Activated naive CD8-positive, alpha-beta T cell treated with anti-CD3 and anti-CD28 coated beads, Interleukin-2, amount 50 U/mL, for 24 hours (primary cell): ENCODE measurements at regions not wholly inside any gene's neighbourhood (a gene's known extent, or its start where the extent isn't known, plus 50 kb on each side); places are given as distances from the start of the nearest gene placed in this dataset.
"Not testable (repeated sequence)": the region's sequence is repeated elsewhere in the genome, so short reads cannot be mapped to it uniquely, and the experiment has no call there.

ENCODE experiments used
- ATAC-seq: fragments of 150-1000 bp; cut with Tn5 transposase; one replicate; pipeline ENCODE4 v1.10.0; 2021
- DNase-seq: peaks from one replicate; pipeline ENCODE4 v3.0.0; 2021
- H3K27ac Mint-ChIP-seq: one replicate; pipeline ENCODE4 v1.8.0; 2021; ENCODE audit warnings: mild to moderate bottlenecking, mixed read lengths
- H3K27me3 Mint-ChIP-seq: one replicate; pipeline ENCODE4 v1.8.0; 2021; ENCODE audit warnings: mixed read lengths
- H3K36me3 Mint-ChIP-seq: one replicate; pipeline ENCODE4 v1.8.0; 2021; ENCODE audit warnings: low read depth, mixed read lengths
- H3K4me1 Mint-ChIP-seq: one replicate; pipeline ENCODE4 v1.8.0; 2021; ENCODE audit warnings: mixed read lengths
- H3K4me3 Mint-ChIP-seq: one replicate; pipeline ENCODE4 v1.8.0; 2021; ENCODE audit warnings: mild to moderate bottlenecking, moderate library complexity, mixed read lengths
- H3K9me3 Mint-ChIP-seq: one replicate; pipeline ENCODE4 v1.8.0; 2021; ENCODE audit warnings: mixed read lengths

GRCh38 chr3:103297502-103297901 is 862.7 kb downstream of the ZPLD1 start:
- not testable (repeated sequence) for H3K4me3 Mint-ChIP-seq, H3K27ac Mint-ChIP-seq, H3K9me3 Mint-ChIP-seq, H3K27me3 Mint-ChIP-seq, DNase-seq, H3K36me3 Mint-ChIP-seq, H3K4me1 Mint-ChIP-seq, ATAC-seq

DNA sequence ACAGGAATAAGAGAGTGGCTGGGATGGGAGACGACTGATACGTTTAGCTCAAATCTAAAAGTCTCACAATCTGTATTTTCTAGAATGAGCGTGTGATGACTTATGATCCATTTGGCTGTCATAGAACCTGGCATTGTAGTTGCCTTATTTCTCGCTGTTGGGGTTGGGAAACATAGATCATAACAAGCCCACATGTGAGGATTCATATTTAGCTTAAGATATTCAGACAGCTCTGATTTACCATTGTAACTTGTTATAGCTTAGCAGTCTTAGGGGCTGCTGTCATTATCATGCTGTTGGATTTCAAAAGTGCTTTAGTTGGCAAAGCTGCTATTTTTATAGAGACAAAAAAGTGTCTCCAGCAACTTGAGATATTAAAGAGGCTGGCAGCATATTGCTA is 871.3 kb downstream of the ZPLD1 start:
- Mint-ChIP-seq H3K4me3 (no peak overlapping the region), H3K36me3 (no peaks in the 10 kb centered on the region), H3K9me3 (peaks cover 9% of the 10 kb centered on the region), H3K27ac (no peak overlapping the region), H3K27me3 (no peaks in the 10 kb centered on the region), H3K4me1 (no peaks in the 10 kb centered on the region)
- DNase-seq (no peak), ATAC-seq (no peak)

DNA sequence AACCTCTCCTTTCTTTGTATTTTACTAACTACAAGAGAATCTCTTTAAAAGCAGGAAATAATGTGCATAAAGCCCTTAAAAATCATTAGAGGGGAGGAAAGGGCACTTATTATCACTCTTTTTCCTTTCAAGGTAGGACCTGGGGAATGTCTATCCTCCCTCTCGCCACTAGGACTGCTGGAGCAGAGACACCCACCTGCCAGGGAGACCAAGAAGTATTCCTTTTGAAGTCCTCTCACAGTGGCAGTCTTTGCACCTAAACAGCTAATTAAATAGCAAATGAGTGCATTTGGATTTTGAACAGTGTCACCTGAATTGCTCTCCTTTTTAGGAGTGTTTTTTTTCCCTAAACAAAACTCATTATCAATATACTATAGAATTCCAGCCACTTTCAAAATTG is 874.1 kb downstream of the ZPLD1 start:
- no peak overlapping the region for H3K4me3 Mint-ChIP-seq
- H3K27ac Mint-ChIP-seq = no peak overlapping the region
- no peaks in the 10 kb centered on the region for H3K4me1 Mint-ChIP-seq
- ATAC-seq = no peak
- H3K27me3 Mint-ChIP-seq = no peaks in the 10 kb centered on the region
- no peaks in the 10 kb centered on the region for H3K36me3 Mint-ChIP-seq
- H3K9me3 Mint-ChIP-seq = peaks cover 3% of the 10 kb centered on the region
- DNase-seq = no peak

DNA sequence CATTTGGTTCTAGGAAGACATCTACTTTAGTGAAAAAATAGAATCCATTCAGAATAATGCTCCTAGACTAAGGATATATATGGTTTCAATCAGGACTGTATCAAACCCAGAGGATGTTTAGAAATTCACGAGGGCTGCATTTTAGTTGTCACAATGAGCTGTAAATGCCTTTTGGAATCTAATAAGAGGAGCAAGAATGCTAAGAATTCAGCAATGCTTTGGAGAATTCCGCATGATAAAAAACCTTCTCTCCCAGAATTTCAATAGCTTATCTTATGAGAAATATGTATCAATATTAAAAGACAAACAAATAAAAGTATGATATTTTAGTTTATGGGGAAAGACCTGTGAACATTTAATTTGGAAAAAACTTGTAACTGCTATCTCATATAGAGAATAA is 885.1 kb downstream of the ZPLD1 start:
- Mint-ChIP-seq H3K27me3 (no peaks in the 10 kb centered on the region), H3K9me3 (no peaks in the 10 kb centered on the region), H3K36me3 (no peaks in the 10 kb centered on the region), H3K4me3 (no peak overlapping the region), H3K4me1 (no peaks in the 10 kb centered on the region), H3K27ac (no peak overlapping the region)
- DNase-seq (no peak), ATAC-seq (no peak)

DNA sequence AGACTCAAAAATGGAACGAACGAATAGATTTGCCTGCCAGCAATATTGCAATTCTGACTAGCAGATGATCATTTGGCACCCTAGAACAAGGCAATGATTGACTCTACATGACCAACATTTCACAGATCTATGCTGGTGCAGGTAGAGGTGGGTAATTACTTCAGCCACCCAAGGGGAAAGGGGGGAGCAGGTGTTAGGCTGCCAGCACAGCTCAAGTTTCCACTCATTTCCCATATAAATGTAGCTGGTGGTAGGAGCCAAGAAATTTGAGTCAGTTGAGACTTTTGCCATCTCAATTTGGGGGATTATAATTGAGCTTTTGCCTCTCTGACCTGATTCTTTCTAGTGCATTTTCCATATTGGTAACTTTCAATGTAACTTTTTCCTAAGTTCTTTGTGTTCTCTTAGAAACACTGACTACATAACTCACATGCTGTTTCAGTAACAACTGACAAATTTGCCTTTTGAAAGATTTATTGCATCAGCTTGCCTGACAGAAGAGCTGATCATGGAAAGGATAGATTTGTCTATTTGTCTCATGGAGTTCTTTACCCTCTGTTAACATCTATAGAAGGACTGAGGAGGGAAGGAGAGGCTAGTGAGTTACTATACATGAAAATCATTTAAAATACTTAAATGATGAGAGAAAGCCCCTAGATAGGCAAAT is 902.5 kb downstream of the ZPLD1 start:
- DNase-seq (no peak), ATAC-seq (no peak)
- H3K27me3 Mint-ChIP-seq = no peaks in the 10 kb centered on the region
- H3K4me3 Mint-ChIP-seq = no peak overlapping the region
- no peak overlapping the region for H3K27ac Mint-ChIP-seq
- H3K4me1 Mint-ChIP-seq = no peaks in the 10 kb centered on the region
- H3K36me3 Mint-ChIP-seq = no peaks in the 10 kb centered on the region
- no peaks in the 10 kb centered on the region for H3K9me3 Mint-ChIP-seq

- H3K4me3 Mint-ChIP-seq = no peak overlapping the region
- no peaks in the 10 kb centered on the region for H3K9me3 Mint-ChIP-seq
- no peaks in the 10 kb centered on the region for H3K36me3 Mint-ChIP-seq
- ATAC-seq (no peak), DNase-seq (no peak)
- H3K4me1 Mint-ChIP-seq = no peaks in the 10 kb centered on the region
- H3K27ac Mint-ChIP-seq = no peak overlapping the region
- no peaks in the 10 kb centered on the region for H3K27me3 Mint-ChIP-seq
Measured at GRCh38 chr3:103341078-103341606, 906.3 kb downstream of the ZPLD1 start.

DNA sequence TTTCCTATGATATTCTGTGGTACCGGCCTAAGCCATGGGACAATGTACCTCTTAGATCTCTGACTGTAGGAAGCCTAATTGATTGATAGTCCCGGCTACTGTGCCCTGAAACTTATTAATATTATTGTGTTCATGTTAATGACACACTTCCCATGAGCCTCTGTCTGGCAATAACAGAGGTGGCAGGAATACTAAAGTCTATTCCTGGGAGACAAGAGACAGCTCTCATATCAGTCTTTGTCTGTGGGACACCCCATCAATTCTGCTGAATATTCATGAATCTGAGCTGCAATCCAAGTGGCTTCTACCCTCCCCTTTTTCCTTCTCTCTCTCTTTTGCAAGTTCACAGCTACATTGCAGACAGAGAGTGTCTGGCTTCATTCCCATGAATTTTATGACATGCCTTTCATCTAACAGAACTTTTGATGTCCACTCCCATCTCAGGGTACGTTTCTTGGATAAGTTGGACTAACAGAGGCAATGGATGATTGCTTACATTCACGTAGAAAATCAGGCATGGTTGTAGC is 907.5 kb downstream of the ZPLD1 start:
- Mint-ChIP-seq H3K36me3 (no peaks in the 10 kb centered on the region), H3K4me3 (no peak overlapping the region), H3K27me3 (no peaks in the 10 kb centered on the region), H3K9me3 (no peaks in the 10 kb centered on the region), H3K27ac (no peak overlapping the region), H3K4me1 (no peaks in the 10 kb centered on the region)
- no peak for DNase-seq
- no peak for ATAC-seq

- H3K4me1 Mint-ChIP-seq = no peaks in the 10 kb centered on the region
- no peak for ATAC-seq
- no peak overlapping the region for H3K4me3 Mint-ChIP-seq
Measured at GRCh38 chr3:103349760-103350159, 914.9 kb downstream of the ZPLD1 start.

DNA sequence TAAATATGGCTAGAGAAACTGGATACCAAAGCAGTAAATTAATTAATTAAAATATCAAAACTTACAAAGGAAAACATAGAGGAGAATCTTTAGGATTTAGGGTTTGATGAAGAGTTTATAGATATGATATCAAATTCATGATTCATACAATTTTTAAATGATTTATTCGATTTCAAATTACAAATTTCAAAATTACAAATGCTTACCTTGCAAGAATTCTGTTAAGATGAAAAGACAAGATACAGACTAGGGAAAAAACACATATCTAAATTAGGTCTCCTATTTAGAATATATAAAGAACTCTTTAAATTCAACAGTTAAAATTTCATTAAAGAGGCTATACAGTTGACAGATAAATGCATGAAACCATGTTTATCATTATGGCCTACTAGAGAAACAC is 930.7 kb downstream of the ZPLD1 start:
- H3K36me3 Mint-ChIP-seq = no peaks in the 10 kb centered on the region

More at GRCh38 chr3:103349760-103350159, 914.9 kb downstream of the ZPLD1 start:
- DNase-seq = no peak
- no peaks in the 10 kb centered on the region for H3K36me3 Mint-ChIP-seq
- no peaks in the 10 kb centered on the region for H3K27me3 Mint-ChIP-seq
- no peak overlapping the region for H3K27ac Mint-ChIP-seq
- no peaks in the 10 kb centered on the region for H3K9me3 Mint-ChIP-seq

DNA sequence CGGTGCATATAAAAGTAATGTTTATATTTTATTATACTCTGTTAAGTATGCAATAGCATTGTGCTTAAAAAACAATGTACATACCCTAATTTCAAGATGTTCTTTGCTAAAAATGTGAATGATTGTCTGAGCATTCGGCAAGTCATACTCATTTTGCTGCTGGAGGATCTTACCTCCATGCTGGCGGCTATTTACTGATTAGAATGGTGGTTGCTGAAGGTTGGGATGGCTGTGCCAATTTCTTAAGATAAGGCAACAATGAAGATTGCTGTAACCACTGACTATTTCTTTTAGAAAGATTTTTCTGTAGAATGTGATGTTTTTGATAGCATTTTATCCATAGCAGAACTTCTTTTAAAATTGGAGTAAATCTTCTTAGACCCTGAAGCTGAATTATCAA is 932.7 kb downstream of the ZPLD1 start:
- no peak for ATAC-seq
- no peak overlapping the region for H3K27ac Mint-ChIP-seq
- H3K4me1 Mint-ChIP-seq = no peaks in the 10 kb centered on the region
- DNase-seq = no peak
- H3K9me3 Mint-ChIP-seq = no peaks in the 10 kb centered on the region
- no peaks in the 10 kb centered on the region for H3K27me3 Mint-ChIP-seq
- no peak overlapping the region for H3K4me3 Mint-ChIP-seq
- no peaks in the 10 kb centered on the region for H3K36me3 Mint-ChIP-seq

More for the DNA sequence above, 930.7 kb downstream of the ZPLD1 start:
- DNase-seq (no peak), ATAC-seq (no peak)
- no peaks in the 10 kb centered on the region for H3K27me3 Mint-ChIP-seq
- H3K9me3 Mint-ChIP-seq = no peaks in the 10 kb centered on the region
- no peak overlapping the region for H3K4me3 Mint-ChIP-seq
- no peak overlapping the region for H3K27ac Mint-ChIP-seq
- H3K4me1 Mint-ChIP-seq = no peaks in the 10 kb centered on the region

DNA sequence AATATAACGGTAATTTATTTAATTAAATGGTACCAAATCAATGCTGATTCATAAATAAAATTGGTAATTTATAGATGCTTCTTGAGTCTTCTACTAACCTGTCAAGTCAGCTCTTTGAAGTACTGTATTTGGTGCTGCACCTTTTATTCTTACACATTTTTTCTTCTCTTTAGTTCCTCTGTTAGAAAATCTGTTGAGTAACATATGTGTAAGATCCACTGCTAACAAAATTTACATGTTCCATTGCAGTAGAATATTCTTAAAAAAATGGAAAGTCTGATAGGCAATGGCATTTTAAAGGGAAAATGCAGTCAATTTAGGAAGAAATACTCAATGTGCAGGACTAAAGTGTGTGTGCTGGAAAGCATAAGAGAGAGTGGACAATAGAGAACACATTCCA is 936.6 kb downstream of the ZPLD1 start:
- no peak for DNase-seq
- Mint-ChIP-seq H3K36me3 (no peaks in the 10 kb centered on the region), H3K4me3 (no peak overlapping the region), H3K27ac (no peak overlapping the region), H3K4me1 (no peaks in the 10 kb centered on the region), H3K9me3 (no peaks in the 10 kb centered on the region), H3K27me3 (no peaks in the 10 kb centered on the region)
- ATAC-seq = no peak

DNA sequence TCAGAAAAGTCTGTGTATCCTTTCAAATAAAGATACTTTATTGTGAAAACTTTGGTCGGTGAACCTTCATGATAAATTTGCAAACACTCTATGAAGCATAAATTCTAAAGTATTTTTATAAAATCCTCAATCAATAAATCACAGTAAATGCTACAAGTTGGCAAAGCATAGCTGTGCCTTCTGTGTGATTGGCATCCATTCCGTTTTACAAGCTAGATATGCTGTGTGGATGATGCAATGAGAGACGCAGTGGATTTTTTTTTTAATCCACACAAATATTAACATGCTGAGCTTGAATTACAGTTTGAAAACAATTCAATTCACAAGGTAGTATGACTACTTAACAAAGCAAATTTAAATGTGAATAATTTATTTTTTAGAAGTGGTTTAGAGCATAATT is 937.2 kb downstream of the ZPLD1 start:
- Mint-ChIP-seq H3K36me3 (no peaks in the 10 kb centered on the region), H3K4me3 (no peak overlapping the region), H3K4me1 (no peaks in the 10 kb centered on the region), H3K27ac (no peak overlapping the region), H3K27me3 (no peaks in the 10 kb centered on the region), H3K9me3 (no peaks in the 10 kb centered on the region)
- DNase-seq (no peak), ATAC-seq (no peak)

- Mint-ChIP-seq H3K4me3 (no peak overlapping the region), H3K36me3 (no peaks in the 10 kb centered on the region), H3K27ac (no peak overlapping the region), H3K9me3 (no peaks in the 10 kb centered on the region), H3K4me1 (no peaks in the 10 kb centered on the region), H3K27me3 (no peaks in the 10 kb centered on the region)
- no peak for DNase-seq
- ATAC-seq = no peak
Measured at GRCh38 chr3:103380391-103380790, 945.6 kb downstream of the ZPLD1 start.

DNA sequence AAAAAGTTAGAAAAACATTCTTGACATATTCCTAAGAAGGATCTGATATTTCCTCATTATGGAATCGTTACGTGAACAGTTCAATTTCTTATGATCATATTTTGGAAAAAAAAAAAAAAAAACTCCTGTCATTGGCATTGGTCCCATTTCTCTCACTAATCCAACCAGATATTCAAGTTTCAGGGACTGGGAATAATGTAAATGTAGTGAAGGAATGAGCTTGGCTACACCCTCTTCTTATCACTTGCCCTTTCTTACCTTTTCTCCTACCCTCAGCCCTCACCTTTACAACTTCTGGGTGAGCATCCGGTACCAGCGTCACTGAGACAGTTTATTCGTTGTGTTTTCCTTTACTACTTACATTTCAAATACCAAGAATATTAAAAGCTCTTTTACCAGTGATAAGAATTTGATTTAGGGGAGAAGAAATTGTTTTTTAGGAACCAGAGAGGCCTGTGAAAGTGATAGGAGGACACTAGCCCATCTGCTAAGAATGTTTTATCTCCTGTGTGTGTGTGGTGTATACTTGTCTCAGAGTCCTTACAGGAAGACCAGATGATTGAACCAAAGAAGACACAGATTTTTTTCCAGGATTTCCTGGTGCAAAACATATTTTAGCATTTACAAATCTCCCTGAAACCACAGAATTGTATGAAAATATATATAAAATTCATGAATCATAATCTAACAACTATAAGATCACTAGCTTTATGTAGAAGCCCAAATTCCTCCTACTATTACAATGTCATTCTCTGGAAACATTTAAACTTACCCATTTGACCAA is 946.7 kb downstream of the ZPLD1 start:
- no peaks in the 10 kb centered on the region for H3K27me3 Mint-ChIP-seq
- ATAC-seq (no peak), DNase-seq (no peak)

DNA sequence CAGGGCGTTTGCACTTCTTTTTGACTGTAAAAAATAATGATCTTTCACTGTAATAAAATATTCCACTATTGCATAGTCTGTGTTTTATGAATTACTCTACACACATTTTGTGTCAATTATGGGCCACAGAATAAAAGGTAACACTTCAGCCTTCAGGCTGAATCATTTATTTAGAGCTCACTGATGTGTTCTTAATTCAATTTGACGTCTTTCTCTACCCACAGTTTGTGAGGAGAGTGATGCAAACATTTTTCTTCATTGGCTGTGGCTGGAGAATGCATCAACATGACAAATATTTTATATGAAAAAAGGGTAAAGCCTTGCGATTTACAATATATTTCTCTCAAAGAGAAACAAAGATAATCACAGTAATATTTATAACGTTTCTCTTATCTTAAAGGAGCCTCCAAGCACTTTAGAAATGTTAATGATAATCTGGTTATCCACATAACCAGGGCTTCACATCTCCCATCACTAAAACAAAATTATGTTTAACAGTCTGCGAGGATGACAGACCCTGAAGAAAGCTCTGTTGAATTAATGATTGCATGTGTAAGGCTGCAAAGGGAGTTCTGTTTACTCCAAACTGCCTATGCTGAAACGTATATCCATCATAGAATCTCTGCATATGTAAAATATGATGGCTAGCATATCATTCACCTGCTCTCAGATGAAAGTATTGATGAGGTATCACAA is 951.3 kb downstream of the ZPLD1 start:
- no peak overlapping the region for H3K4me3 Mint-ChIP-seq
- H3K36me3 Mint-ChIP-seq = no peaks in the 10 kb centered on the region
- no peak overlapping the region for H3K27ac Mint-ChIP-seq
- ATAC-seq (no peak), DNase-seq (no peak)
- H3K27me3 Mint-ChIP-seq = no peaks in the 10 kb centered on the region
- H3K4me1 Mint-ChIP-seq = no peaks in the 10 kb centered on the region
- H3K9me3 Mint-ChIP-seq = no peaks in the 10 kb centered on the region

More for the DNA sequence above, 946.7 kb downstream of the ZPLD1 start:
- H3K9me3 Mint-ChIP-seq = no peaks in the 10 kb centered on the region
- no peaks in the 10 kb centered on the region for H3K4me1 Mint-ChIP-seq
- H3K4me3 Mint-ChIP-seq = no peak overlapping the region
- no peak overlapping the region for H3K27ac Mint-ChIP-seq
- H3K36me3 Mint-ChIP-seq = no peaks in the 10 kb centered on the region
